ENCODE measurements at regions not wholly inside any gene's neighbourhood (a gene's known extent, or its start where the extent isn't known, plus 50 kb on each side); places are given as distances from the start of the nearest gene placed in this dataset.
"Not testable (repeated sequence)": the region's sequence is repeated elsewhere in the genome, so short reads cannot be mapped to it uniquely, and the experiment has no call there.

DNA sequence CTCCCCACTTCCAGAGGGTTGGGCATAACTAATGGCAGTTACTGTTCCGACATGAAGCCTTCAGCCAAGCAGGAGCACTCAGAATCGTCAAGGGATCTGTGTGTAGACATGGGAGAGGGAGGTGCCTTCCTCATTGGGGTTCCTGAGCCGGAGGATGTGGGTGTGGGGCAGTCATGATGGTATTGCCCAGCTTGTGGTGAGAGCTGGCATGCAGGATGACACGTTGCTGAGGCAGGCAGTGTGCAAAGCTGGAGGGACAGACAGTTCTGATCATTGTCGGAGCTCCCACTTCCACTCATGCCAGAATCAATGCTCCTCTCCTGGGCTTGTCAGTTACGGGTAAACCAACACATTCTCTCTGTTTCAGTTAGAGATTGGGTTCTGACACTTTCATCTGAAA lies 83.9 kb upstream of the TSC22D1 start:
- H3K36me3 ChIP-seq (ENCODE audit: control insufficient read depth, insufficient read depth, low read length) = no peaks in the 10 kb centered on the region
- no peak overlapping the region for H3K4me3 ChIP-seq (ENCODE audit: low read depth, low read length)
- peaks cover 14% of the 10 kb centered on the region for H3K4me1 ChIP-seq (ENCODE audit: control insufficient read depth, insufficient read depth, low read length)
- H3K27me3 ChIP-seq (ENCODE audit: control insufficient read depth, insufficient read depth, low read length) = no peaks in the 10 kb centered on the region
- H3K9ac ChIP-seq (ENCODE audit: low read depth, low read length) = no peak overlapping the region
- no peak overlapping the region for H3K27ac ChIP-seq (ENCODE audit: low read depth, low read length)
- no peaks in the 10 kb centered on the region for H3K9me3 ChIP-seq (ENCODE audit: control insufficient read depth, insufficient read depth, low read length)

GRCh38 chr13:44652962-44653660 lies 77.0 kb upstream of the TSC22D1 start:
- H3K4me1 ChIP-seq (ENCODE audit: control insufficient read depth, insufficient read depth, low read length) = peaks cover 16% of the 10 kb centered on the region
- H3K9me3 ChIP-seq (ENCODE audit: control insufficient read depth, insufficient read depth, low read length) = no peaks in the 10 kb centered on the region
- no peak overlapping the region for H3K9ac ChIP-seq (ENCODE audit: low read depth, low read length)
- H3K27ac ChIP-seq (ENCODE audit: low read depth, low read length) = no peak overlapping the region
- no peaks in the 10 kb centered on the region for H3K27me3 ChIP-seq (ENCODE audit: control insufficient read depth, insufficient read depth, low read length)
- no peaks in the 10 kb centered on the region for H3K36me3 ChIP-seq (ENCODE audit: control insufficient read depth, insufficient read depth, low read length)
- H3K4me3 ChIP-seq (ENCODE audit: low read depth, low read length) = no peak overlapping the region

GRCh38 chr13:44652168-44652567 lies 76.0 kb upstream of the TSC22D1 start:
- H3K36me3 ChIP-seq (ENCODE audit: control insufficient read depth, insufficient read depth, low read length) = no peaks in the 10 kb centered on the region
- H3K4me3 ChIP-seq (ENCODE audit: low read depth, low read length) = no peak overlapping the region

DNA sequence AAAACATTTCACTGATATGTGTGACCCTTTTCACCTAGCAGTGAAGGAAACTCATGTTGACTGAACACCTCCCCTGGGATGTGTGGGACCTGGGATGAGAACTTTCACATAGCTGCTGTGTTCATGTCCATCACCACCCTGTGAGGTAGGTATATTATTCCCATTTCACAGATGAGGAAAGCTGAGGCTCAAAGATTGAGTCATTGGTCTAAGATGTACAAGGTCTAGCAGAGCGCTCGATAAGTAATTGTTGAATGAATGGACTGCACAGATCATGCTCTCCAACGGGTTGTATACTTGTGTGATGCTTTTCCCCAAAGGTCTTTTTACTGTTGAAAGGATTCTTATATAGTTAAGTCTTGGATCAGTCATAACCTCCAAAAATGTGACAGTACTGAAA lies 75.6 kb upstream of the TSC22D1 start:
- H3K36me3 ChIP-seq (ENCODE audit: control insufficient read depth, insufficient read depth, low read length) = no peaks in the 10 kb centered on the region

More at GRCh38 chr13:44652168-44652567, 76.0 kb upstream of the TSC22D1 start:
- H3K9me3 ChIP-seq (ENCODE audit: control insufficient read depth, insufficient read depth, low read length) = no peaks in the 10 kb centered on the region
- H3K4me1 ChIP-seq (ENCODE audit: control insufficient read depth, insufficient read depth, low read length) = peaks cover 17% of the 10 kb centered on the region
- H3K27me3 ChIP-seq (ENCODE audit: control insufficient read depth, insufficient read depth, low read length) = no peaks in the 10 kb centered on the region
- H3K27ac ChIP-seq (ENCODE audit: low read depth, low read length) = no peak overlapping the region
- H3K9ac ChIP-seq (ENCODE audit: low read depth, low read length) = no peak overlapping the region

DNA sequence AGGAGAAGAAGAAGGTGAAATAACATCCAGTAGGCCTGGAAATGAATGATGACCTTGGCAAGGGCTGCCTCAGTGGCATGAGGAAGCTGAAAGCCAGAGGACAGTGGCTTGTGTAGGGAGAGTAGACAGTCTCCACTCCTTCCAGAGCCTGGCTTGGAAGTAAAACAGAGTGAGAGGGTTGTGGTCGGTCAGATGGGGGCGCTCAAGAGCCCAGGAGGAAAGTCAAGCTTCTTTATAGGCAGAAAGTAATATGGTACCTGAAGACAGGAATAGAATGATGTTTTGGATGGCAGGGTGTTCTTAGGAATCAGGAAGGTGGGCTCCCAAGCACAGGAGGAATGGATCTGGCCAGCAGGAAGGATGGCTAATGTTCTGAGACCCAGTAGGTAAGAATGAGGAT lies 75.1 kb upstream of the TSC22D1 start:
- Histone ChIP-seq H3K9ac (ENCODE audit: low read depth, low read length) (no peak overlapping the region), H3K9me3 (ENCODE audit: control insufficient read depth, insufficient read depth, low read length) (no peaks in the 10 kb centered on the region), H3K36me3 (ENCODE audit: control insufficient read depth, insufficient read depth, low read length) (no peaks in the 10 kb centered on the region), H3K27ac (ENCODE audit: low read depth, low read length) (no peak overlapping the region), H3K4me1 (ENCODE audit: control insufficient read depth, insufficient read depth, low read length) (peaks cover 17% of the 10 kb centered on the region), H3K27me3 (ENCODE audit: control insufficient read depth, insufficient read depth, low read length) (no peaks in the 10 kb centered on the region), H3K4me3 (ENCODE audit: low read depth, low read length) (no peak overlapping the region)

More for the DNA sequence above, 75.6 kb upstream of the TSC22D1 start:
- Histone ChIP-seq H3K9ac (ENCODE audit: low read depth, low read length) (no peak overlapping the region), H3K27ac (ENCODE audit: low read depth, low read length) (no peak overlapping the region), H3K9me3 (ENCODE audit: control insufficient read depth, insufficient read depth, low read length) (no peaks in the 10 kb centered on the region), H3K4me1 (ENCODE audit: control insufficient read depth, insufficient read depth, low read length) (peaks cover 17% of the 10 kb centered on the region), H3K4me3 (ENCODE audit: low read depth, low read length) (no peak overlapping the region), H3K27me3 (ENCODE audit: control insufficient read depth, insufficient read depth, low read length) (no peaks in the 10 kb centered on the region)

DNA sequence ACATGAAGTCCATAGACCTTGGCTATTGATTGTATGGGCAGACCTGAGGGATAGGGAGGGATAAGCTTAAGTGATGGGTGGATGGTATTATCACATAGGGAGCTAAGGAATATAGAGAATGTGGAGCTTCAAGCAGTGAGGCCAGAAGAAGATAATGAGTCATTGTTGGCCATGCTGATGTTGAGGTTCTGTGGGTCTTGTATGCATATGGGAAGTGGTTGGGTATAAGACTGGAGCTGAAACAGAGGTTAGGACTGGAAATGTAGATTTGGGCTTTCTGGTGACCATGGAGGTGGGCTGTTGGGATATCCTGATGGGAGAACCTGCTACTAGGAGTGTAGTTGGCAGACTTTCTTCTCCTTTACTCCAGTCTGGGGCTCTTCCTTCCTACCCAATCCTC lies 73.7 kb upstream of the TSC22D1 start:
- Histone ChIP-seq H3K27me3 (ENCODE audit: control insufficient read depth, insufficient read depth, low read length) (no peaks in the 10 kb centered on the region), H3K9me3 (ENCODE audit: control insufficient read depth, insufficient read depth, low read length) (no peaks in the 10 kb centered on the region), H3K9ac (ENCODE audit: low read depth, low read length) (no peak overlapping the region), H3K4me3 (ENCODE audit: low read depth, low read length) (no peak overlapping the region), H3K27ac (ENCODE audit: low read depth, low read length) (no peak overlapping the region), H3K4me1 (ENCODE audit: control insufficient read depth, insufficient read depth, low read length) (peaks cover 17% of the 10 kb centered on the region), H3K36me3 (ENCODE audit: control insufficient read depth, insufficient read depth, low read length) (no peaks in the 10 kb centered on the region)

DNA sequence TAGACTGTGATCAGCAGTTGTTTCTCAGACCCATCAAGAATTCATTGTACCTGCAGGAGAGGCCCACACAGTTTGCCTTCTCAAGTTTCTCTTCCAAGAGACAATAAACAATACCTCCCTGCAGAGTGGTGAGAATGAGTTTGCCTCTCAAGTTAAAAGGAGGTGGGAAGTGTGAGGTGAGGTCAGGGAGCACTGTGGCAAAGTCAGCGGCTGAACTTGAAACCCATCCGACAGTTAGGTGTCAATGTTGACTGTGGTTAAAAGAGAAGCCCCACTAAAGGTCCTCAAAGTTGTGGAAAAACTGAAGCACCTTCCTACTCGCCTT lies 72.9 kb upstream of the TSC22D1 start:
- Histone ChIP-seq H3K27me3 (ENCODE audit: control insufficient read depth, insufficient read depth, low read length) (no peaks in the 10 kb centered on the region), H3K27ac (ENCODE audit: low read depth, low read length) (peak overlapping the region; percentile 81), H3K9me3 (ENCODE audit: control insufficient read depth, insufficient read depth, low read length) (no peaks in the 10 kb centered on the region), H3K36me3 (ENCODE audit: control insufficient read depth, insufficient read depth, low read length) (no peaks in the 10 kb centered on the region), H3K4me3 (ENCODE audit: low read depth, low read length) (peak overlapping the region; percentile 50), H3K4me1 (ENCODE audit: control insufficient read depth, insufficient read depth, low read length) (peaks cover 17% of the 10 kb centered on the region), H3K9ac (ENCODE audit: low read depth, low read length) (no peak overlapping the region)

GRCh38 chr13:44648392-44649103 lies 72.4 kb upstream of the TSC22D1 start:
- Histone ChIP-seq H3K27ac (ENCODE audit: low read depth, low read length) (peak overlapping the region; percentile 81), H3K9me3 (ENCODE audit: control insufficient read depth, insufficient read depth, low read length) (no peaks in the 10 kb centered on the region), H3K9ac (ENCODE audit: low read depth, low read length) (no peak overlapping the region), H3K4me1 (ENCODE audit: control insufficient read depth, insufficient read depth, low read length) (peaks cover 17% of the 10 kb centered on the region), H3K27me3 (ENCODE audit: control insufficient read depth, insufficient read depth, low read length) (no peaks in the 10 kb centered on the region), H3K4me3 (ENCODE audit: low read depth, low read length) (peak overlapping the region; percentile 50), H3K36me3 (ENCODE audit: control insufficient read depth, insufficient read depth, low read length) (no peaks in the 10 kb centered on the region)

DNA sequence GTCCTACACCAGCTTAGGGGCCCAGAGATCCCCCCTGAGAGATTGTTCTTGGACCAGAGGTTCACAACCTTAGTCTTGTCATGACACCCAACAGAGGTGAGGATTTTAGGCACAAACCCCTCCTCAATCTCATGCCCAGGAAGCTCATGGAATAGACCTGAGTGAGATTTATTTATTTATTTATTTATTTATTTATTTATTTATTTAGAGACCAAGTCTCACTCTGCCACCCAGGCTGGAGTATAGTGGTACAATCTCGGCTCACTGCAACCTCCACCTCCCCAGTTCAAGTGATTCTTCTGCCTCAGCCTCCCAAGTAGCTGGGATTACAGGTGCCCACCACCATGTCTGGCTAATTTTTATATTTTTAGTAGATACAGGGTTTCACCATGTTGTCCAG lies 71.4 kb upstream of the TSC22D1 start:
- not testable (repeated sequence) for H3K27ac ChIP-seq (ENCODE audit: low read depth, low read length); H3K9me3 ChIP-seq (ENCODE audit: control insufficient read depth, insufficient read depth, low read length); H3K27me3 ChIP-seq (ENCODE audit: control insufficient read depth, insufficient read depth, low read length); H3K9ac ChIP-seq (ENCODE audit: low read depth, low read length); H3K4me3 ChIP-seq (ENCODE audit: low read depth, low read length); H3K36me3 ChIP-seq (ENCODE audit: control insufficient read depth, insufficient read depth, low read length)
- peaks cover 17% of the 10 kb centered on the region for H3K4me1 ChIP-seq (ENCODE audit: control insufficient read depth, insufficient read depth, low read length)

DNA sequence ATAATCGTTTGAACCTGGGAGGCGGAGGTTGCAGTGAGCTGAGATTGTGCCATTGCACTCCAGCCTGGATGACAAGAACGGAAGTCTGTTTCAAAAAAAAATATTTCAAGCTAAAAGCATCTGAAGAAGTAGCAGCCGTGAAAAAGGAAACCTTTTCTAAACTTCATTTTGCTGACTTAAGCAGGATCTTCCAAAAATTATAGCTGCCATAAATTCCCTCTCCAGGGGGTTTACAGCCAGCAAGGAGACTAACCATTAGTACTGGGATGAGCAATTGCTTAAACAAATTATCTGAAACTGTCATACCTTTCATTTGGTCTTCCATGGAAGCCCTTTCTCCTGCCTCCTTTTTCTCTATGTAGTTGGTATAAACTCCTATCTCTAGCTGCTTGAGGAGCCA lies 69.9 kb upstream of the TSC22D1 start:
- no peak overlapping the region for H3K27ac ChIP-seq (ENCODE audit: low read depth, low read length)
- H3K4me1 ChIP-seq (ENCODE audit: control insufficient read depth, insufficient read depth, low read length) = peaks cover 17% of the 10 kb centered on the region
- H3K9me3 ChIP-seq (ENCODE audit: control insufficient read depth, insufficient read depth, low read length) = no peaks in the 10 kb centered on the region

DNA sequence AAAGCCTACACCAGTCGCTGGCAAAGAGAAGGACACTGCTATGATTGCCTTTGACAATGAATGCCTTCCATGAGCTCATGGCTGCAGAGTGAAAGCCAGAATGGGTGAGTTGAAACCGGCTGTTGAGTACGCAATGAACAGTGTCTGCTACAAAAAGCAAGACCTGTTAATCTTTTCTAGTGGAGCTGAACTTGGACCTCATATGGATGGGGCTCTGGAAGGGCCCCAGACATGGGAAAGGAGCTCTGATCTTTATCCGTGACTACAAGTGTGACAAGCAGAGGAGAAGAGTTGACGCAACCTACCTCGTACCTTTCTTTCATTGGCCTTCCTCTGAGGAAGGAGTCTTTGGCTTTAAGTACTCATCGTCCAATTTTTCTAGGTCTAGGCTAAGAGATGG lies 67.1 kb upstream of the TSC22D1 start:
- no peak overlapping the region for H3K9ac ChIP-seq (ENCODE audit: low read depth, low read length)
- no peak overlapping the region for H3K4me3 ChIP-seq (ENCODE audit: low read depth, low read length)
- H3K27me3 ChIP-seq (ENCODE audit: control insufficient read depth, insufficient read depth, low read length) = no peaks in the 10 kb centered on the region
- H3K9me3 ChIP-seq (ENCODE audit: control insufficient read depth, insufficient read depth, low read length) = no peaks in the 10 kb centered on the region
- H3K4me1 ChIP-seq (ENCODE audit: control insufficient read depth, insufficient read depth, low read length) = peaks cover 2% of the 10 kb centered on the region; the same call in 1 of the 2 replicates
- H3K36me3 ChIP-seq (ENCODE audit: control insufficient read depth, insufficient read depth, low read length) = no peaks in the 10 kb centered on the region
- H3K27ac ChIP-seq (ENCODE audit: low read depth, low read length) = no peak overlapping the region

More for the DNA sequence above, 69.9 kb upstream of the TSC22D1 start:
- no peaks in the 10 kb centered on the region for H3K36me3 ChIP-seq (ENCODE audit: control insufficient read depth, insufficient read depth, low read length)
- H3K4me3 ChIP-seq (ENCODE audit: low read depth, low read length) = no peak overlapping the region
- H3K27me3 ChIP-seq (ENCODE audit: control insufficient read depth, insufficient read depth, low read length) = no peaks in the 10 kb centered on the region
- no peak overlapping the region for H3K9ac ChIP-seq (ENCODE audit: low read depth, low read length)

Data from HUES48 (cell line).